ENCODE measurements at regions not wholly inside any gene's neighbourhood (a gene's known extent, or its start where the extent isn't known, plus 50 kb on each side); places are given as distances from the start of the nearest gene placed in this dataset.

GRCh38 chr5:165460911-165461310, 1955.5 kb downstream of the MAT2B start:
- TF ChIP-seq CTCF (IDR thresholded peaks at IDR 0.05 in 4 of 5, conservative IDR thresholded peaks at IDR 0.05 in 1 of 5) (no peak), POLR2A (IDR thresholded peaks at IDR 0.05) (no peak)

All from gastrocnemius medialis (tissue), 4 donors.